ENCODE measurements at regions not wholly inside any gene's neighbourhood (a gene's known extent, or its start where the extent isn't known, plus 50 kb on each side); places are given as distances from the start of the nearest gene placed in this dataset.

DNA sequence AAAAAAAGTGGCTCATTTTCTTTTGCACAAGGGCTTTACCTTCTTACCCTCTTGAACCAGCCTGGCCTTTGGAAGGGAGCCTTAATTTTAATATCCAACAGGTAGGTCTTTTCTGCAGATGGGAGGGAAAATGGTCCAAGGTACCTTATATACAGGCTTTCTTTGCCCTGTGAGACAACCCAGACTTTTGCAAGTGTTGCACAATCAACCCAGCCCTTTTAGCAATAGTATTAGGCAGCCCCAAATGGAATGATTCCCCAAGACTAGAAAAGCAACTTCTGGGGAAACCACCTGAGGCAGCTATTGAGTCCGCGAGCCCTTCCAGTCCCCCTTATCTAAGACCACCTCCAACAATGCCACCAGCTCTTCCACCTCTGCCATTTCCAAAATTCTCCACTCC lies 1138.3 kb downstream of the XPNPEP1 start:
- H3K4me1 ChIP-seq (ENCODE audit: control insufficient read depth, insufficient read depth, low read length): peaks cover 7% of the 10 kb centered on the region
- no peak for DNase-seq (ENCODE audit: low read depth)
- H3K4me3 ChIP-seq (ENCODE audit: low read length): no peak overlapping the region
- no peaks in the 10 kb centered on the region for H3K27me3 ChIP-seq (replicated peaks; ENCODE audit: control insufficient read depth, insufficient read depth, low read length)
- no peaks in the 10 kb centered on the region for H3K36me3 ChIP-seq (ENCODE audit: control insufficient read depth, insufficient read depth, low read length, severe bottlenecking)
- H3K9me3 ChIP-seq (ENCODE audit: control insufficient read depth, low read length): peaks cover 4% of the 10 kb centered on the region
- H3K9ac ChIP-seq (ENCODE audit: low read length): no peak overlapping the region

DNA sequence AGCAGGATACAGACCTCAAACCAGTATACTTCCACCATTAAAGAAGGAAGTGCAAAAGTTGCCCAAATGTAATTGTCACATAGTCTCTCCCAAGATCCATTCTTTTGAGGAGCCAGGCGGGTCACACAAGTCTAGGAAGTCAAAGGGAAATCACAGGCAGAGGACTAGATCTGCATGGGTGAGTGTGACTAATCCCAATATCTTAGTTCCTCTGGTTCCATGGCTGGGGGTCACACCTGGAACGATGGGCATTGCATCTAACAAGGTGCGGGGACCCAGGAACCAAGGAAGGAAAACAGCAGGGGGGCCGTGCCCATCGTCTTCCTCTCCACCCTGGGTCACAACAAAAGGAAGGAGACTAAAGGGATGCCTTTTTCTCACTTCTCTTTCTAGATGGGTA lies 1138.8 kb downstream of the XPNPEP1 start:
- Histone ChIP-seq H3K4me3 (ENCODE audit: low read length) (no peak overlapping the region), H3K9me3 (ENCODE audit: control insufficient read depth, low read length) (peaks cover 4% of the 10 kb centered on the region), H3K36me3 (ENCODE audit: control insufficient read depth, insufficient read depth, low read length, severe bottlenecking) (no peaks in the 10 kb centered on the region), H3K4me1 (ENCODE audit: control insufficient read depth, insufficient read depth, low read length) (peaks cover 7% of the 10 kb centered on the region), H3K27me3 (replicated peaks; ENCODE audit: control insufficient read depth, insufficient read depth, low read length) (no peaks in the 10 kb centered on the region), H3K9ac (ENCODE audit: low read length) (no peak overlapping the region)
- no peak for DNase-seq (ENCODE audit: low read depth)

DNA sequence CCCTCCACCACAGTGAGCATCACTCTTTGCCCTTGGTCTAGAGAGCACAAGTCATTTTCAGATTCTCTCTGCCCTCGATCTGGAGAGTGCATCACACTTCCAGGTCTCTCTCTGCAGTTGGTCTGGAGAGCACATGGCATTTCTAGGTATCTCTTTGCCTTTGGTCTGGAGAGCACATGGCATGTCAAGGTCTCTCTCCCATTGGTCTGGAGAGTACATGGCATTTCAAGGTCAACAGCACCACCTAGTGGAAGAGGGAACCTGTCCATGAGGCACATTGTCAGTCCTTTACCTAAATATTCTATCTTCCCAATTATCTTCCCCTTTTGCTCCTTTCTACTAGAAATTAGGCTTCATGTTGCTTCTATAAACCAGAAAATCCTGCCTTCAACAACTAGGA lies 1139.4 kb downstream of the XPNPEP1 start:
- H3K9ac ChIP-seq (ENCODE audit: low read length): no peak overlapping the region
- peak; percentile 66 for DNase-seq (ENCODE audit: low read depth)
- H3K4me1 ChIP-seq (ENCODE audit: control insufficient read depth, insufficient read depth, low read length): peaks cover 7% of the 10 kb centered on the region
- H3K36me3 ChIP-seq (ENCODE audit: control insufficient read depth, insufficient read depth, low read length, severe bottlenecking): no peaks in the 10 kb centered on the region
- peaks cover 4% of the 10 kb centered on the region for H3K9me3 ChIP-seq (ENCODE audit: control insufficient read depth, low read length)
- H3K4me3 ChIP-seq (ENCODE audit: low read length): no peak overlapping the region
- H3K27me3 ChIP-seq (replicated peaks; ENCODE audit: control insufficient read depth, insufficient read depth, low read length): no peaks in the 10 kb centered on the region

DNA sequence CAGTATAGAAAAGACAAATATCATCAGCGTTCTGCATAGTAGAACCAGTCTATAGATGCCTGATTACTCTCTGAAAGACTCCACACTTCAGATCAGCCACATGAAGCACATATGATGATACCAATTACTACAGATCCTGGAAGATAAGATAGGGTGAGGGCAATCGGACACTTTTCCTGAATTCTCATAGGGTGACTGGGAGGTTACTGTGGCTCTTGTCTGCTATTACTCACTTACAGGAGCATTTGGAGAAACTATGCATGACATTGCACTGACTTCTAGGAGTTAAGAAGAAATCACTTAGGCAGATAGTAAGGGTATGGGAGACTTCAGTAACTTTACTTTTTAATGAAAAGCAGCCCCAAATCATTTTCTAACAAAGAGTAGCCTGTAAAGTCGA lies 1140.9 kb downstream of the XPNPEP1 start:
- no peak for DNase-seq (ENCODE audit: low read depth)
- no peak overlapping the region for H3K9ac ChIP-seq (ENCODE audit: low read length)
- H3K4me1 ChIP-seq (ENCODE audit: control insufficient read depth, insufficient read depth, low read length): no peaks in the 10 kb centered on the region
- no peaks in the 10 kb centered on the region for H3K27me3 ChIP-seq (replicated peaks; ENCODE audit: control insufficient read depth, insufficient read depth, low read length)
- no peak overlapping the region for H3K4me3 ChIP-seq (ENCODE audit: low read length)
- no peaks in the 10 kb centered on the region for H3K36me3 ChIP-seq (ENCODE audit: control insufficient read depth, insufficient read depth, low read length, severe bottlenecking)
- H3K9me3 ChIP-seq (ENCODE audit: control insufficient read depth, low read length): peaks cover 4% of the 10 kb centered on the region

DNA sequence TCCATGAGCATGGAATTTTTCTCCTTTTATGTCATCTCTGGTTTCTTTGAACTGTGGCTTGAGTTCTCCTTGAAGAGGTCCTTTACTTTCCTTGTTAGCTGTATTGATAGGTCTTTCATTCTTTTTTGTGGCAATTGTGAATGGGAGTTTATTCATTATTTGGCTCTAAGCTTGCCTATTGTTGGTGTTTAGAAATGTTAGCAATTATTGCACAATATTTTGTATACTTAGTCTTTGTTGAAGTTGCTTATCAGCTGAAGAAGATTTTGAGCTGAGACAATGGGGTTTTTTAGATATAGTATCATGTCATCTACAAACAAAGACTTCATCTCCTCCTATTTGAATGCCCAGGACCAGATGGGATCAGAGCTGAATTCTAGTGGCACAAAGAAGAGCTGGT lies 1143.8 kb downstream of the XPNPEP1 start:
- no peaks in the 10 kb centered on the region for H3K36me3 ChIP-seq (ENCODE audit: control insufficient read depth, insufficient read depth, low read length, severe bottlenecking)
- H3K9ac ChIP-seq (ENCODE audit: low read length): no peak overlapping the region
- no peak overlapping the region for H3K4me3 ChIP-seq (ENCODE audit: low read length)
- DNase-seq (ENCODE audit: low read depth): no peak
- H3K27me3 ChIP-seq (replicated peaks; ENCODE audit: control insufficient read depth, insufficient read depth, low read length): no peaks in the 10 kb centered on the region
- no peaks in the 10 kb centered on the region for H3K9me3 ChIP-seq (ENCODE audit: control insufficient read depth, low read length)
- H3K4me1 ChIP-seq (ENCODE audit: control insufficient read depth, insufficient read depth, low read length): no peaks in the 10 kb centered on the region

DNA sequence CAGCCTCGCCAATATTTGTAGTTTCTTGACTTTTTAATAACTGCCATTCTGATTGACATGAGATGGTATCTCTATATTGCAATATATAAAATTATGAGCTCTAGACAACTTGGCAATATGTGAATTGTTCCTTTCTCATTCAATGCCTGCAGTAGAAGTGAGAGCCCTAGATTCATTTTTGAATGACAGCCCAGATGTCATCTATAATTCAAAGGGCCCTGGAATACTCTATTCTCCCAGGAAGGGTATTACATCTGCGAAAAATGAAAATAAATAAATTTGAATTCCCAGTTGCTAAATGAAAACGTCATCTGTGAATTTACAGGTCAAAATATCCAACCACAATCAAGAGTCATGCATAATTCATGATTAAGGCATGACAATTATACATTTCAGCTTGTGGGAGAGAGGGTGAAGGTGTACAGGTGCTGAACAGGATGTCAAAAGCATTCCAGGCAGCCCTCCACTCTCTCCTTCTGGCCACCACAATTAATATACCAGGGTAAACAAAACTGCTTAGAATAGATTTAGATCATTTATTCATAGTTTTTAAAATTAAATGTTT lies 1147.3 kb downstream of the XPNPEP1 start:
- H3K27me3 ChIP-seq (replicated peaks; ENCODE audit: control insufficient read depth, insufficient read depth, low read length): no peaks in the 10 kb centered on the region
- H3K4me3 ChIP-seq (ENCODE audit: low read length): no peak overlapping the region
- no peak overlapping the region for H3K9ac ChIP-seq (ENCODE audit: low read length)
- no peaks in the 10 kb centered on the region for H3K36me3 ChIP-seq (ENCODE audit: control insufficient read depth, insufficient read depth, low read length, severe bottlenecking)
- H3K9me3 ChIP-seq (ENCODE audit: control insufficient read depth, low read length): no peaks in the 10 kb centered on the region
- DNase-seq (ENCODE audit: low read depth): peak; percentile 24
- no peaks in the 10 kb centered on the region for H3K4me1 ChIP-seq (ENCODE audit: control insufficient read depth, insufficient read depth, low read length)

DNA sequence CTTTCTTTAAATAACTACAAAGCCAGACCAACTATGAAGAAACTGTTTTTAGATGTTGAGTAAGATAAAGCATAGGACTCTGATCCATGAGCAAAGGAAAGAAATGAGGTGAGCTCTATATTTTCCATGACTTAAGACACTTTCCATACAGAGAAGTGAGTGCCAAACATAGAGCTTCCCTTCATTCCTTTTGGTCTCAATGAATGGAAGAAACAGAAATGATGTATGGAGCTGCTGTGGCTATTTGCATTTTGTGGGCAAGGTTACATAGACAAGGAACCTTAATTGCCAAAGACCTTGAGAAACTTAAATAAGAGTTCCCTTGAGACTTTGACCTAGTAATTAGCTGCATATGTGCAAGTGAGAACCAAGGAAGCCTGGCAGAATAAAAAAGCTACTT lies 1152.2 kb downstream of the XPNPEP1 start:
- no peaks in the 10 kb centered on the region for H3K4me1 ChIP-seq (ENCODE audit: control insufficient read depth, insufficient read depth, low read length)
- H3K9ac ChIP-seq (ENCODE audit: low read length): no peak overlapping the region
- H3K27me3 ChIP-seq (replicated peaks; ENCODE audit: control insufficient read depth, insufficient read depth, low read length): no peaks in the 10 kb centered on the region
- H3K4me3 ChIP-seq (ENCODE audit: low read length): no peak overlapping the region
- no peaks in the 10 kb centered on the region for H3K36me3 ChIP-seq (ENCODE audit: control insufficient read depth, insufficient read depth, low read length, severe bottlenecking)
- DNase-seq (ENCODE audit: low read depth): no peak
- H3K9me3 ChIP-seq (ENCODE audit: control insufficient read depth, low read length): no peaks in the 10 kb centered on the region

DNA sequence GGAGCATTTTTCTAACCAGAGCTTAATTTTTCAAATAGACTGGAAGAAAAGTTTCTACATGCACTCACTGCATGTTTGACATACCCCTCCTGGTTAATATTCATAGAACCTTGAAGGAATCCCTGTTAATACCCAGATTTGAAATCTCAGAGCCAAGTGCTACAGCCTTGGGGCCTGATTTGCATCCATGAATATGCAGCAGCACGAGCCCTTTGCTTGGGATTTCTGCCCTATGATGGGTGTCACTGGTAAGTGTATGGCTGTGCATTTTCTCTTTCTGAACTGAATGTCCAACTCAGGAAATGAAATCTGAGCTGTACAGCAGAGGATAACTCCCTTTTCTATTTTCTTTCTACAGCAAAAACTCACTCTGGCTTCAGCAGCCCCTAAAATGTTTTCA lies 1157.5 kb downstream of the XPNPEP1 start:
- no peaks in the 10 kb centered on the region for H3K27me3 ChIP-seq (replicated peaks; ENCODE audit: control insufficient read depth, insufficient read depth, low read length)
- H3K4me3 ChIP-seq (ENCODE audit: low read length): no peak overlapping the region
- no peak overlapping the region for H3K9ac ChIP-seq (ENCODE audit: low read length)
- H3K4me1 ChIP-seq (ENCODE audit: control insufficient read depth, insufficient read depth, low read length): no peaks in the 10 kb centered on the region
- H3K36me3 ChIP-seq (ENCODE audit: control insufficient read depth, insufficient read depth, low read length, severe bottlenecking): no peaks in the 10 kb centered on the region
- no peaks in the 10 kb centered on the region for H3K9me3 ChIP-seq (ENCODE audit: control insufficient read depth, low read length)
- no peak for DNase-seq (ENCODE audit: low read depth)

DNA sequence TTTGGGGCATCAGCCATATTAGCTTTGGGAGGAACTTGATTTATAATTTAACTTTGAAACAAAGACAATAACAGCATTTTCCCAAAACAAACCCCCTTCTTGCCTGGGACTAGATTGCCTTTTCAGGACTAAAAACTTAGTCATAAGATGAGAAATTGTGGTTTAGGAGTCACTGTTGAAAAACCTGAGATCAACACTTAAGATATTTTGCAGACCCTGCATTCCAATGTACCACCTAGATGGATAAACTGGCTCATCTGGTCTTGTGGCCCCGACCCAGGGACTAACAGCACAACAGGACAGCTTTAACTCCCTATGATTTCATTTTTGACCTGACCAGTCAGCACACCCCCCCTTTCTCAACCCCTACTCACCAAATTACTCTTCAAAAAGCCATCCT lies 1165.4 kb downstream of the XPNPEP1 start:
- H3K4me1 ChIP-seq (ENCODE audit: control insufficient read depth, insufficient read depth, low read length): peaks cover 5% of the 10 kb centered on the region
- H3K4me3 ChIP-seq (ENCODE audit: low read length): no peak overlapping the region
- no peaks in the 10 kb centered on the region for H3K27me3 ChIP-seq (replicated peaks; ENCODE audit: control insufficient read depth, insufficient read depth, low read length)
- no peaks in the 10 kb centered on the region for H3K9me3 ChIP-seq (ENCODE audit: control insufficient read depth, low read length)
- no peak for DNase-seq (ENCODE audit: low read depth)
- H3K9ac ChIP-seq (ENCODE audit: low read length): no peak overlapping the region
- no peaks in the 10 kb centered on the region for H3K36me3 ChIP-seq (ENCODE audit: control insufficient read depth, insufficient read depth, low read length, severe bottlenecking)

DNA sequence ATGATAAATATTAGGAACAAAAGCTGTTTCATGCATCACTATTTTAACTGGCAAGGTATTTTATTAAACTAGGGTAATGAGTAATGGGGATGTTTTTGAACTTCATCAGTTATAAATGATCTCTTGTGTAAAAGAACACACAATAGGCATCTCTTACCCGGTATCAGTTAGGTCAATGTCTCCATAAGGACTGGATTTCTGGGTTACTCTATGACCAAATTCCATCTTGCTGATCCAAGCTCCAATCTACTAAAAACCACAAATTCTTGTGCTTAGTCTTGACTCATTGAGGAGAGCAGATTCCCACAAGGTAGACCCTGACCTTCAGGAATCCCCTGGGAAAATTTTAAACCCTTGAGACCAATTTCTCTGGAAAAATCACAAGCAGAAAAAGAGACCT lies 1167.7 kb downstream of the XPNPEP1 start:
- H3K9ac ChIP-seq (ENCODE audit: low read length): no peak overlapping the region
- no peaks in the 10 kb centered on the region for H3K36me3 ChIP-seq (ENCODE audit: control insufficient read depth, insufficient read depth, low read length, severe bottlenecking)
- no peak for DNase-seq (ENCODE audit: low read depth)
- peaks cover 5% of the 10 kb centered on the region for H3K4me1 ChIP-seq (ENCODE audit: control insufficient read depth, insufficient read depth, low read length)
- H3K27me3 ChIP-seq (replicated peaks; ENCODE audit: control insufficient read depth, insufficient read depth, low read length): no peaks in the 10 kb centered on the region
- no peaks in the 10 kb centered on the region for H3K9me3 ChIP-seq (ENCODE audit: control insufficient read depth, low read length)
- H3K4me3 ChIP-seq (ENCODE audit: low read length): no peak overlapping the region

DNA sequence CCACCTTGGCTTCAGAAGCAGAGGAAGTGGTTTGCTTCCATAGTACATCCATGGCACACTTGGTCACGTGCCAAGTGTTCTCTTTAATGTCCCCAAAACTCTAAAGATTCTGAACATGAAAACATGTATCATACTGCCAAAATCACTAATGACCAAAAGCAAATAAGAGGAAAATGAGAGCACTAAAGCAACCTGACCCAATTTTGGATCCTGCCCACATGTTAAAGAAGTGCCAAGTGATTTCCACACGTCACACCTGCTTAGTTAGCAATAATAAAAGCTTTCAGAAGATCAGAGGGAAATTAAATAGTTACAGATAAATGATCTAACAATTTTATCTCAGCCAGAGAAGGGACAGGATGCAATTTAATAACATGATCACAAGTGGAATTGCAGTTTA lies 1170.0 kb downstream of the XPNPEP1 start:
- Histone ChIP-seq H3K9ac (ENCODE audit: low read length) (no peak overlapping the region), H3K9me3 (ENCODE audit: control insufficient read depth, low read length) (no peaks in the 10 kb centered on the region), H3K4me3 (ENCODE audit: low read length) (no peak overlapping the region), H3K36me3 (ENCODE audit: control insufficient read depth, insufficient read depth, low read length, severe bottlenecking) (no peaks in the 10 kb centered on the region), H3K27me3 (replicated peaks; ENCODE audit: control insufficient read depth, insufficient read depth, low read length) (no peaks in the 10 kb centered on the region), H3K4me1 (ENCODE audit: control insufficient read depth, insufficient read depth, low read length) (peaks cover 5% of the 10 kb centered on the region)
- DNase-seq (ENCODE audit: low read depth): no peak

DNA sequence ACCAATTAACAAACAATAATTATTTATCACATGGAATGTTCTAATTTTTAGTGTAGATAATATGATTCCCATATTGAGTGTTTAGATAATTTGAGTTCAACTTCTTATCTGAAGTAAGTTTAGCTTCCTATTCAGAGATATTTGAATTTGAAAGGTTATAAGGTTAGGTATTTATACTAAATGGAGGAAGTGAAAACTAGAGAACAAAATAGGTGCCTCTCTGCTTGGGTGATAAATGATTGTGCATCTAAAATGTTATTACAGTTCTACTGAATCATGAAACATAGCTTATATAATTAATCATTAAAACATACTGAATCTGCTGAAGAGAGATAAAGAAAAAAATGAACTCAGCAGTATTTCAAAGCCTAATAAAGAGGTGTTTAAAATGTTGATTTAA lies 1174.3 kb downstream of the XPNPEP1 start:
- Histone ChIP-seq H3K4me1 (ENCODE audit: control insufficient read depth, insufficient read depth, low read length) (no peaks in the 10 kb centered on the region), H3K4me3 (ENCODE audit: low read length) (no peak overlapping the region), H3K9me3 (ENCODE audit: control insufficient read depth, low read length) (no peaks in the 10 kb centered on the region), H3K27me3 (replicated peaks; ENCODE audit: control insufficient read depth, insufficient read depth, low read length) (no peaks in the 10 kb centered on the region), H3K36me3 (ENCODE audit: control insufficient read depth, insufficient read depth, low read length, severe bottlenecking) (no peaks in the 10 kb centered on the region), H3K9ac (ENCODE audit: low read length) (no peak overlapping the region)
- DNase-seq (ENCODE audit: low read depth): no peak

Measured in adipocyte (in vitro differentiated cells).